Left hindlimb (tissue), 1 donor: ENCODE measurements at regions not wholly inside any gene's neighbourhood (a gene's known extent, or its start where the extent isn't known, plus 50 kb on each side); places are given as distances from the start of the nearest gene placed in this dataset.

Source experiments
- DNase-seq: peaks from one replicate; pipeline ENCODE4 v3.0.0-alpha.2; 2018

DNA sequence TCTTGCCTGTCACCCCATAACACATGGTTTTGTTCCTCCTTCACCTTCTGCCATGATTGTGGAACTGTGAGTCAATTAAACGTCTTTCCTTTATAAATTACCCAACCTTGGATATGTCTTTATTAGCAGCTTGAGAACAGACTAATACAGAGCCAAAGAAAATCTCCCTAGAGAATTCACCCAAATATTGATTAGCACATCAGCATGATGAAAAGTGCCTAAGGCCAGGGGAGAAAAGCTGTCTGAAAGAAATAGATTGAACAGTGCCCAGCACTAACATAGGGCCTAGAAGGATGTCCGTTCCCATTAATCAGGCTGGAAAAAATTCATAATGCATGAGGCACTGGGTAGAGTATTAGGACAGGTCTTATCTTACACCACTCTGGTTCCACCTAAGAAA is 111.9 kb upstream of the CALN1 start:
- DNase-seq: no peak

DNA sequence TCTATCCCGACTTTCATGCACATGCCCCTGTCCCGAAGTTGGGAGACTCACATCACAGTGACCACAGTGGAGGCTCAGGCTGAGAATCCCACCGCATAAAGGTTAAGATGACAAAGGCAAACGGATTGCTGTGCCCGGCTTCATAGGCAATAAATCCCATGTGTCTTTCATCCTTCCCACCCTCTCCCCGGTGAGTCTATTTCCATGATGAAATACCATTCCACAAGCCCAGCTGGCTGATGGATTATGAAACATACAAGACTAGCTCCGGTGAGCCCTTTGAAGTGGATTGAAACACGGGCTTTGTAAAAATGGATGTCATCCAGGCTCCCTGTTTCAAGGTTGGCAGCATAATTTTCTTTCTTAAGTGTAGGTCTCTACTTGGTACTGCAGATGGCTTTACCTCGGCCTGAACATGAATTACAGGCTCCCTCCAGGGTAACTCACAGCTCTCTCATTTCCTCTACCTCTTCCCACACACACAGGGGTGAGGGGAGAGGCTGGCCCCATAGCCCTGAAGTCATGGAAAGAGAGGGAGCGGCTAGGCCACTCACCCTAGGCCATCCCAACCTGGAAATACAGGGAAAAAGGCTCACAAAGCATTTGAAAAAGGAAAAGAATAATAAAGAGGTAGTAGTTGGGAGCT is 92.0 kb upstream of the CALN1 start:
- no peak for DNase-seq

DNA sequence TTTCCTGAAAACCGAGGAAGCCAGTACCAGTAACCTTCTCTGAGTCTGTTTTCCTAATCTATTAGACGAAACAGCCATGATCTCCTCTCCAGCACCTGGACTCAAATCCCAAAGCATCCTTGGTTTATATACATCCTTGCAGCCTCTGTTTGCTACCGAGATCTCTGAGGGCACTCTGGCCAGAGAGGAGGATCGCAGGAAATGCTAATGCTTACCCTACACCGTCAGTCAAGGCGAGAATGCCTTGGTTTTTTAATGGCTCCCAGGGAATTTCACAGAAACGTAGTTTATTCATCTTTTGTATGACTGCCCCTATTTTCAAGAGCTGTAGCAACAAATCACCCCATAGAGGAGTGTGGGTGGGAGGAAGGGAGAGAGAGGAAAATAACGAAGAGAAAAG is 91.5 kb upstream of the CALN1 start:
- DNase-seq: no peak

- DNase-seq: no peak
Observed at GRCh38 chr7:72494807-72495206, 82.7 kb upstream of the CALN1 start.

DNA sequence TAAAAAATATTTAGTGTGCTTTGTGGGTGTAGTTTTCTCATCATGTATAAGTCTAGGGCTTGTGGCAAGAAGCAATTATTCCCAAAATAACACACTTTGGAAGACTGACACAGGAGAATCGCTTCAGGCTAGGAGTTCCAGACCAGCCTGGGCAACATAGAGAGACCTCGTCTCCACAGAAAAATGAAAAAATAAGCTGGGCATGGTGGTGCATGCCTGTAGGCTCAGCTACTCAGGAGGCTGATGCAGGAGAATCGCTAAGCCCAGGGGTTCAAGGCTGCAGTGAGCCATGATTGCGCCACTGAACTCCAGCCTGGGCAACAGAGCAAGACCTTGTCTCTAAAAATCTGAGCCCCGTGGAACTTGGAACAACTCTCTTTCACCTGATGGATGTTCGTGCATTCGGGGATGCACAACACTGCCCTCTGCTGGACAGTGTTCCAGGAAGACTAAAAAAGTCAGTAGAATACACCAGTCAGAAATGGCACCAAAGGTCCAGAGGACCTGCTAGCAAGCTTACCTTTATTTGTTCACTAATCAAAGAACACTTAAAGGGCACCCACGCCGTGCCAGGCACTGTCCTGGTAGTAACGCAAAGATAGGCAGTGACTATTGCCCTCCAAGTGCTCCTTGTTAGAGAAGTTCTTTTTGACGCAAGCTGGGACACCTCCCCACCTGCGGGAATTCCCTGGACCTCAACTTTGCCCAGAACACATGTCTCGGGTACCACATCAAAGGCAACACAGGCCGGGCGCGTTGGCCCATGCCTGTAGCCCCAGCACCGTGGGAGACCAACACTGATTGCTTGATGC is 81.9 kb upstream of the CALN1 start:
- DNase-seq: peak; percentile 58

- no peak for DNase-seq
Observed at GRCh38 chr7:72492461-72493065, 80.4 kb upstream of the CALN1 start.

DNA sequence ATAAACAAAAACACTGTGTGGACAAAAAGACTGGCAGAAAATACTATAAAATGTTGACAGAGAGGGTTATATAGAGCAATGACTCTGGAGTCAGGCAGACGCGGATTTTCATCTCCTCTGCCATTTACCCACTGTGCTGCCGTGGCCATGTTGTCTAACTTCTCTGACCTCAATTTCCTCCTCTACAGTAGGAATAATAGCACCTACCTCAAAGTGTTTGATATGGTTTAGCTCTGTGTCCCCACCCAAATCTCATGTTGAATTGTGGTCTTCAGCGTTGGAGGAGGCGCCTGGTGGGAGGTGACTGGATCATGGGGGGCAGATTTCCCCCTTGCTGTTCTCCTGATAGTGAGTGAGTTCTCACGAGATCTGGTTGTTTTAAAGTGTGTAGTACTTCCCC is 78.2 kb upstream of the CALN1 start:
- no peak for DNase-seq

- no peak for DNase-seq
Observed at GRCh38 chr7:72481934-72482333, 69.8 kb upstream of the CALN1 start.

DNA sequence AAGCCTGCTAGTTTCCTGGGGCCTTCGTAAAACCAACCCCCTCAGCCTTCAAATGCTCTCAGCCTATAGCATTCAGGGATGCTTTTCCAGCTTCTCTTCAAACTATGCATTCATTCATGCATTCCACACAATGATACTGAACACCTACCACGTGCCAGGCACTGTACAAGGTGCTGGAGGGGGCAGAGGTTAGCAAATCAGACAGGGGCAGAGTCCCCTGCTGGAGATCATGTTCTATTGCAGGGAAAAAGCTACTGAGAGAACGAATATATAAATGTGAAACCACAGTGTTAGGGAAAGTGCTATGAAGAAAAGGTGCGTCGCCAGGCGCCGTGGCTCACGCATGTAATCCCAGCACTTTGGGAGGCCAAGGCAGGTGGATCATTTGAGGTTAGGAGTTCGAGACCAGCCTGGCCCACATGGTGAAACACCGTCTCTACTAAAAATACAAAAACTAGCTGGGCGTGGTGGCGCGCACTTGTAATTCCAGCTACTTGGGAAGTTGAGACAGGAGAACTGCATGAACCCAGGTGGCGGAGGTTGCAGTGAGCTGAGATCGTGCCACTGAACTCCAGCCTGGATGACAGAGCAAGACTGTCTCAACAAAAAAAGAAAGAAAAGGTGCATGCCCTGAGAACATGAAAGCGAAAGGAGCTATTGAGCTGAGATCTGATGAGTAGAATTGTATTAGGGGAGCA is 64.6 kb upstream of the CALN1 start:
- DNase-seq: no peak

DNA sequence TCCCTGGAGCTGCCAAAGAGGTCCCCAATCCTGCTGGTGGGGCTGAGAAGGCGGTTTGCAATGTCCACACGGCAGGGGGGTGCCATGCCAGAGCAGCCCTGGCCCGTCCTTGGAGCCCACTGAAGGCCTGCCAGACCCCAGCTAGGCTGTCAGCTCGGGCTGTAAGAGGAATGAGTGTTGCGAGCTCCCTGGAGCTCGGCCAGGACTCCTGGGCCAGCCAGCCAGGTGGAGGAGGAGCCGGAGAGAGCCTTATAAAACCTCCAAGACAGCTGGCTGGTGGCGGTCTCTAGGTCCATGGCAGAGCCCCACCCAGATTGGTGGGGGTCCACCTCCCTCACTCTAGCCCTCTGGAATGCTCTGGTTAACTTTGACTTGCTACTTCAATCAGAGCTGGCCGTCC is 55.1 kb upstream of the CALN1 start:
- no peak for DNase-seq

DNA sequence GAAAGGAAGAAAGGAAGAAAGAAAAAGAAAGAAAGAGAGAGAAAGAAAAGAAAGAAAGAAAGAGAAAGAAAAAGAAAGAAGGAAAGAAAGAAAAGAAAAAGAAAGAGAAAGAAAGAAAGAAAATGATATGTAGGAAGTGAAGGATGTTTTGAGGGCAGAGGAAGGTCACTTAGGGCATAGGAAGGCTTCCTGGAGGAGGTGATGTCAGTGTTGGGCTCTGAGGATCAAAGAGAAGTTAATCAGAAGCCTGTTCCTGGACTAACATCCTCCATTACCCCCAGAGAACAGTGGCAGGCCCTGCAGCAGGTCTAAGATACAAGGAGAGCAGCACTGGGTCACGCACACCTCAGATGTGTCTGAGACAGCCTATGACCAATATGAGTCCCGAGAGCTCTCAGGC is 54.7 kb upstream of the CALN1 start:
- DNase-seq: no peak

- no peak for DNase-seq
Observed at GRCh38 chr7:72465521-72465920, 53.4 kb upstream of the CALN1 start.

DNA sequence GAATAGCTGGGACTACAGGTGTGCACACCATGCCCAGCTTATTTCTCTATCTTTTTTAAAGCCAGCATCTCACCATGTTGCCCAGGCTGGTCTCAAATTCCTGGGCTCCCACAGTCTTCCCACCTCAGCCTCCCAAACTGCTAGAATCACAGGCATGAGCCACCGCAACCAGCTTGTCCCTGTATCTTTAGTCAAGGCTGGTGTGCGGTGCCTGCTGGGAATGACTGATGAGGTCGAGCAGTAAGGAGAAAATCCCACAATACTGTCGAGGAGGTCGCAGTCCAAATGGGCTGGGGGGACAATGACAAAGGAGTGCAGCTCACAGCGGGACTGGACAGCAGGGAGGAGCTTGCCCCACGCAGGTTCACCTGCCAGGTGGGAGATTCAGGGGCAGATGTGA is 50.2 kb upstream of the CALN1 start:
- no peak for DNase-seq
